Fibroblast of mammary gland (primary cell): ENCODE measurements at regions not wholly inside any gene's neighbourhood (a gene's known extent, or its start where the extent isn't known, plus 50 kb on each side); places are given as distances from the start of the nearest gene placed in this dataset.

Experiments used
- DNase-seq: peaks from one replicate; pipeline ENCODE4 v3.0.0-alpha.2; 2010; ENCODE audit warnings: low read depth
- H3K4me3 ChIP-seq: 2 replicates; pipeline ENCODE4 v1.5.1; 2011; ENCODE audit warnings: low read depth, mild to moderate bottlenecking, low read length, moderate library complexity; ENCODE audit not compliant: control insufficient read depth
- CTCF ChIP-seq: conservative IDR thresholded peaks from 2 replicates; pipeline ENCODE4 v1.5.1; 2011; ENCODE audit warnings: low read depth, low read length, inconsistent platforms; ENCODE audit not compliant: control insufficient read depth, insufficient read depth

GRCh38 chr13:71338070-71338469, 528.9 kb downstream of the DACH1 start:
- no peak overlapping the region for H3K4me3 ChIP-seq
- TF ChIP-seq CTCF, result no peak
- DNase-seq, result no peak

GRCh38 chr13:71327266-71327665, 539.7 kb downstream of the DACH1 start:
- no peak for DNase-seq
- no peak overlapping the region for H3K4me3 ChIP-seq
- TF ChIP-seq CTCF, result no peak

- no peak for DNase-seq
- no peak overlapping the region for H3K4me3 ChIP-seq
- no peak for TF ChIP-seq CTCF
These were observed 541.4 kb downstream of the DACH1 start for GRCh38 chr13:71325556-71325955.

- no peak for DNase-seq
- H3K4me3 ChIP-seq, result no peak overlapping the region
- TF ChIP-seq CTCF, result no peak
These were observed 543.7 kb downstream of the DACH1 start for GRCh38 chr13:71323266-71323665.

- peak; percentile 4 for DNase-seq
- peak; percentile 14 for TF ChIP-seq CTCF
- no peak overlapping the region for H3K4me3 ChIP-seq
These were observed 546.6 kb downstream of the DACH1 start for GRCh38 chr13:71320452-71320851.

- no peak for TF ChIP-seq CTCF
- DNase-seq, result no peak
- no peak overlapping the region for H3K4me3 ChIP-seq
These were observed 550.1 kb downstream of the DACH1 start for GRCh38 chr13:71316792-71317363.

GRCh38 chr13:71312923-71313322, 554.1 kb downstream of the DACH1 start:
- no peak for TF ChIP-seq CTCF
- no peak overlapping the region for H3K4me3 ChIP-seq
- no peak for DNase-seq
